ENCODE measurements at regions not wholly inside any gene's neighbourhood (a gene's known extent, or its start where the extent isn't known, plus 50 kb on each side); places are given as distances from the start of the nearest gene placed in this dataset.
"Not testable (repeated sequence)": the region's sequence is repeated elsewhere in the genome, so short reads cannot be mapped to it uniquely, and the experiment has no call there.

- TF ChIP-seq SMAD4 (CRISPR knock-in tag; conservative IDR thresholded peaks at IDR 0.05) (no peak), BRF2 (IDR thresholded peaks at IDR 0.05; ENCODE audit: borderline replicate concordance, insufficient read depth, insufficient read length) (no peak), SMARCA5 (IDR thresholded peaks at IDR 0.05) (no peak), EP400 (IDR thresholded peaks at IDR 0.05) (no peak), PRPF4 (IDR thresholded peaks at IDR 0.05; ENCODE audit: insufficient read depth, low read depth, low read length, poor library complexity, severe bottlenecking) (no peak), ZNF780A (CRISPR knock-in tag; IDR thresholded peaks at IDR 0.05) (no peak), ESRRA (IDR thresholded peaks at IDR 0.05; ENCODE audit: borderline replicate concordance, low read depth) (no peak)
Observed at GRCh38 chr6:78693835-78694234, 173.5 kb upstream of the IRAK1BP1 start (continued).

- POLR2A ChIA-PET; H3K36me3 ChIP-seq (ENCODE audit: control insufficient read depth, insufficient read depth, low read length); H2AFZ ChIP-seq (ENCODE audit: low read depth, low read length); H3K4me3 ChIP-seq; CTCF ChIA-PET (ENCODE audit: low intra/inter-chr PET ratio); H4K20me1 ChIP-seq (replicated peaks; ENCODE audit: control insufficient read depth, insufficient read depth, low read length); H3K9ac ChIP-seq (ENCODE audit: insufficient read depth in 1 of 2, low read depth in 2 of 2, low read length in 2 of 2); H3K27ac ChIP-seq (ENCODE audit: extremely low read depth, low read depth, low read length); in situ Hi-C loops (cut with MboI); BruUV-seq (replicated peaks); DNase-seq (ENCODE audit: extremely low read depth in 1 of 4, low spot score in 3 of 4); H3K4me2 ChIP-seq (ENCODE audit: insufficient read depth, low read length); H3K79me2 ChIP-seq (ENCODE audit: control insufficient read depth, insufficient read depth, low read length); H3K9me1 ChIP-seq (ENCODE audit: control insufficient read depth, insufficient read depth, low read length); H3K4me1 ChIP-seq (replicated peaks in 1 of 2; ENCODE audit: control insufficient read depth in 2 of 2, insufficient read depth in 2 of 2, low read length in 2 of 2); FAIRE-seq; H3K9me3 ChIP-seq (replicated peaks; ENCODE audit: control insufficient read depth, insufficient read depth, low read depth, low read length); H3K27me3 ChIP-seq (ENCODE audit: control insufficient read depth in 2 of 2, insufficient read depth in 2 of 2, low read length in 2 of 2); intact Hi-C loops (cut with micrococcal nuclease); ATAC-seq: not testable (repeated sequence)
- WGBS (ENCODE audit: insufficient coverage, low coverage, missing lambda C conversion rate): 2% methylated on average over 10 of the region's 10 CpGs
Observed at GRCh38 chr6:78694628-78695027, 172.7 kb upstream of the IRAK1BP1 start.

Data from K562 (cell line).